BJ (cell line): ENCODE measurements at regions not wholly inside any gene's neighbourhood (a gene's known extent, or its start where the extent isn't known, plus 50 kb on each side); places are given as distances from the start of the nearest gene placed in this dataset.

Experiments used
- CTCF ChIA-PET: fragments of 350-600 bp; formaldehyde crosslinking; extraction: SDS; loops from one replicate; lab custom pipeline; 2021; ENCODE audit warnings: antibody characterized with exemption, inconsistent platforms; lab: Yijun Ruan, JAX
- POLR2A ChIA-PET: fragments of 300-600 bp; sonication (Branson Sonifier 250); formaldehyde crosslinking; extraction: SDS; loops from one replicate; lab custom pipeline; 2021; ENCODE audit warnings: antibody characterized with exemption; lab: Charles Lee
- DNase-seq: peaks from one replicate; pipeline ENCODE4 v3.0.0-alpha.2; 2011; ENCODE audit warnings: low read depth
- H3K27me3 ChIP-seq: 2 replicates; pipeline ENCODE4 v1.6.0; 2011; ENCODE audit warnings: low read length; ENCODE audit not compliant: control insufficient read depth, insufficient read depth
- H3K36me3 ChIP-seq: 2 replicates; pipeline ENCODE4 v1.5.1; 2011; ENCODE audit warnings: low read length; ENCODE audit not compliant: control insufficient read depth, insufficient read depth
- H3K4me3 ChIP-seq: 2 replicates; pipeline ENCODE4 v1.5.1; 2011; ENCODE audit warnings: low read depth, mild to moderate bottlenecking, control low read depth, low read length
- CTCF ChIP-seq: IDR thresholded peaks from 2 replicates; pipeline ENCODE4 v1.5.1; 2011; ENCODE audit warnings: low read depth, mild to moderate bottlenecking, control low read depth, inconsistent platforms, low read length, moderate library complexity; ENCODE audit not compliant: insufficient read depth

DNA sequence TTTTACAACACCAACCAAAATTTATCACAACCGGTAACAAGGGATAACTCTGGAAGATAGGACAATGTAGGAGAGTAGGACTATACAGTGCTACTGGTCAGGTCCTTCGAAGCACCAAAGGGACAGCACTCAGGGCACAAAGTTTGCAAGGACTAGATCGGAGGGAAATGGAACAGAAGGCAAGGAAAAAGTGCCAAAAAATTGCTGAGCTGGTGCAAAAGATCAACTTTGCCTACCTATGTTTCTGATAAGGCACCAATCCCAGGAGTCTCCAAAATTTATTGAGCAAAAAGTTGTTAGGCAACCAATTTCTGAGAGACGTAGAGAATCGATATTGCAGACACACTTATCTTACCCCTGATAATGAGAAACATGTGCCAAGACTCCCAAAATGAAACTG lies 160.0 kb upstream of the PLEKHA5 start:
- Histone ChIP-seq H3K27me3 (no peaks in the 10 kb centered on the region), H3K4me3 (no peak overlapping the region), H3K36me3 (no peaks in the 10 kb centered on the region)
- TF ChIP-seq CTCF, result no peak
- ChIA-PET POLR2A (no interaction called here), CTCF (no interaction called here)
- DNase-seq, result no peak

- Histone ChIP-seq H3K27me3 (no peaks in the 10 kb centered on the region), H3K4me3 (no peak overlapping the region), H3K36me3 (no peaks in the 10 kb centered on the region)
- no peak for DNase-seq
- POLR2A ChIA-PET, result no interaction called here
- CTCF ChIA-PET, result interaction anchor here (0.6 to 1.0 kb wide), 2 partner anchors 17 to 484 kb away, joined by 3 to 4 read pairs; no protein-coding TSS in a partner anchor
- TF ChIP-seq CTCF, result no peak
Observed at GRCh38 chr12:18970603-18971002, 158.9 kb upstream of the PLEKHA5 start.

GRCh38 chr12:18971932-18972331 lies 157.6 kb upstream of the PLEKHA5 start:
- Histone ChIP-seq H3K27me3 (no peaks in the 10 kb centered on the region), H3K36me3 (no peaks in the 10 kb centered on the region), H3K4me3 (no peak overlapping the region)
- TF ChIP-seq CTCF, result no peak
- no peak for DNase-seq
- POLR2A ChIA-PET, result no interaction called here
- CTCF ChIA-PET, result no interaction called here

GRCh38 chr12:18975933-18976332 lies 153.6 kb upstream of the PLEKHA5 start:
- H3K36me3 ChIP-seq, result no peaks in the 10 kb centered on the region
- DNase-seq, result no peak
- no peak overlapping the region for H3K4me3 ChIP-seq
- H3K27me3 ChIP-seq, result no peaks in the 10 kb centered on the region
- POLR2A ChIA-PET, result no interaction called here
- TF ChIP-seq CTCF, result no peak
- CTCF ChIA-PET, result no interaction called here

DNA sequence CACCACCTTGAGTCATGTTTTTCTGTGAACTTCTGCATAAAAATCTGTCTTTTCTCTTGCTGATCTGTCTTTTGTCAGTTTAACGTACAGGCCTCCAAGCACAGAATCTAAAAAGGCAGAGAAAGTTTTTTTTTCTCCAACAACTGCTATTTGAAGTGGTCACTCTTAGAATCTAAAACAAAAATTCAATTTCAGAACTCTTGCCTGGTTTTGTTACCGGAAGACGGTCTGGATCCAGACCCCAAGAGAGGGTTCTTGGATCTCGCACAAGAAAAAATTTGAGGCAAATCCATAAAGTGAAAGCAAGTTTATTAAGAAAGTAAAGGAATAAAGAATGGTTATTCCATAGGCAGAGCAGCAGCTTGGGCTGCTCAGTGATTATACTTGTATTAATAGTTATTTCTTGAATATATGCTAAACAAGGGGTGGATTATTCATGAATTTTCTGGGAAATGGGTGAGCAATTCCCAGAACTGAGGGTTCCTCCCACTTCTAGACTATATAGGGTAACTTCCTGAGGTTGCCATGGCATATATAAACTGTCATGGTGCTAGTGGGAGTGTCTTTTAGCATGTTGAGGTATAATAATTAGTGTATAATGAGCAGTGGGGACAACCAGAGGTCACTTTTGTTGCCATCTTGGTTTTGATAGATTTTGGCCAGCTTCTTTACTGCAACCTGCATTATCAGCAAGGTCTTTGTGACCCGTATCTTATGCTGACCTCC lies 150.0 kb upstream of the PLEKHA5 start:
- CTCF ChIA-PET, result no interaction called here
- TF ChIP-seq CTCF, result no peak
- POLR2A ChIA-PET, result no interaction called here
- H3K4me3 ChIP-seq, result no peak overlapping the region
- H3K36me3 ChIP-seq, result no peaks in the 10 kb centered on the region
- no peak for DNase-seq
- no peaks in the 10 kb centered on the region for H3K27me3 ChIP-seq
